Activated B cell treated with CpG ODN at 0.5 μM for 24 hours (primary cell): ENCODE measurements at regions not wholly inside any gene's neighbourhood (a gene's known extent, or its start where the extent isn't known, plus 50 kb on each side); places are given as distances from the start of the nearest gene placed in this dataset.

Experiments
- ATAC-seq: fragments of 200-7000 bp; cut with Tn5 transposase; one replicate; pipeline ENCODE4 v1.10.0; 2021; ENCODE audit warnings: low read depth, mild to moderate bottlenecking, moderate library complexity
- CTCF ChIA-PET: fragments of 350-600 bp; sonication (Branson Sonifier 250); formaldehyde crosslinking; loops from one replicate; lab custom pipeline; 2021; ENCODE audit warnings: antibody characterized with exemption; lab: Charles Lee
- POLR2A ChIA-PET: fragments of 350-600 bp; sonication (Branson Sonifier 250); formaldehyde crosslinking; loops from one replicate; lab custom pipeline; 2021; ENCODE audit warnings: antibody characterized with exemption; lab: Charles Lee
- DNase-seq: peaks from one replicate; pipeline ENCODE4 v3.0.0; 2022
- H3K27ac Mint-ChIP-seq: one replicate; pipeline ENCODE4 v1.8.0; 2020; ENCODE audit warnings: mixed read lengths
- H3K27me3 Mint-ChIP-seq: one replicate; pipeline ENCODE4 v1.8.0; 2021; ENCODE audit warnings: mixed read lengths
- H3K36me3 Mint-ChIP-seq: one replicate; pipeline ENCODE4 v1.8.0; 2021; ENCODE audit warnings: low read depth, mixed read lengths
- H3K4me1 Mint-ChIP-seq: one replicate; pipeline ENCODE4 v1.8.0; 2021; ENCODE audit warnings: mixed read lengths
- H3K4me3 Mint-ChIP-seq: one replicate; pipeline ENCODE4 v1.8.0; 2020; ENCODE audit warnings: mild to moderate bottlenecking, mixed read lengths
- H3K9me3 Mint-ChIP-seq: one replicate; pipeline ENCODE4 v1.8.0; 2020; ENCODE audit warnings: mixed read lengths
- intact Hi-C: fragments of 100-400 bp; cut with micrococcal nuclease; formaldehyde crosslinking; loops from one replicate; pipeline ENCODE4 v1.15.1; 2024
- TF ChIP-seq, protein P1 (sequence below): fragments of 200-600 bp; IDR thresholded peaks from one replicate; pipeline ENCODE4 v1.8.0; 2022; ENCODE audit warnings: antibody characterized with exemption, mild to moderate bottlenecking

DNA sequence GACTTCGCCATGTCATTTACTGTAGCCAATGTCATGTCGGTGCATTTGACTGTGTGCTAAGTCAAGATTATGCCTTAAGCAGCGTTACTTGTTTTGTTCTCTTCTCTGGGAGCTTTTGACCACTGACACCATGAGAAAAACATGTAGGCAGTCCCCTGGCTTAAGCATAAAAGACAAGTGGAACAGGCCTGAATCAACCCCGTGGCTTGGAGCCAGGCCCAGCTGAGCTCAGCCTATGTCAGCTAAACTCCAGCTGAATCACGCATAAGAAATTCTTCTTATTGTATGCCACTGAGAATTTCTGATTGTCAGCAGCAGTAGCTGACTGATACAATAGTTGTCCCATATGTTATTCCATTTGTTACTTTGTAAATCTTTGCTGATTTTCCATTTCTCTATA is 261.9 kb downstream of the CBLL2 start:
- Mint-ChIP-seq H3K27me3 (peaks cover 5% of the 10 kb centered on the region), H3K9me3 (no peaks in the 10 kb centered on the region), H3K4me1 (peaks cover 3% of the 10 kb centered on the region), H3K4me3 (no peak overlapping the region), H3K27ac (no peak overlapping the region), H3K36me3 (no peaks in the 10 kb centered on the region)
- DNase-seq = no peak
- ATAC-seq = no peak
- TF ChIP-seq, protein P1, sequence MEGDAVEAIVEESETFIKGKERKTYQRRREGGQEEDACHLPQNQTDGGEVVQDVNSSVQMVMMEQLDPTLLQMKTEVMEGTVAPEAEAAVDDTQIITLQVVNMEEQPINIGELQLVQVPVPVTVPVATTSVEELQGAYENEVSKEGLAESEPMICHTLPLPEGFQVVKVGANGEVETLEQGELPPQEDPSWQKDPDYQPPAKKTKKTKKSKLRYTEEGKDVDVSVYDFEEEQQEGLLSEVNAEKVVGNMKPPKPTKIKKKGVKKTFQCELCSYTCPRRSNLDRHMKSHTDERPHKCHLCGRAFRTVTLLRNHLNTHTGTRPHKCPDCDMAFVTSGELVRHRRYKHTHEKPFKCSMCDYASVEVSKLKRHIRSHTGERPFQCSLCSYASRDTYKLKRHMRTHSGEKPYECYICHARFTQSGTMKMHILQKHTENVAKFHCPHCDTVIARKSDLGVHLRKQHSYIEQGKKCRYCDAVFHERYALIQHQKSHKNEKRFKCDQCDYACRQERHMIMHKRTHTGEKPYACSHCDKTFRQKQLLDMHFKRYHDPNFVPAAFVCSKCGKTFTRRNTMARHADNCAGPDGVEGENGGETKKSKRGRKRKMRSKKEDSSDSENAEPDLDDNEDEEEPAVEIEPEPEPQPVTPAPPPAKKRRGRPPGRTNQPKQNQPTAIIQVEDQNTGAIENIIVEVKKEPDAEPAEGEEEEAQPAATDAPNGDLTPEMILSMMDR = no peak
- intact Hi-C loops = loop anchor here (1.0 to 2.0 kb wide), 3 partner anchors 342 to 549 kb away; no protein-coding TSS in a partner anchor
- ChIA-PET POLR2A (no interaction called here), CTCF (no interaction called here)

DNA sequence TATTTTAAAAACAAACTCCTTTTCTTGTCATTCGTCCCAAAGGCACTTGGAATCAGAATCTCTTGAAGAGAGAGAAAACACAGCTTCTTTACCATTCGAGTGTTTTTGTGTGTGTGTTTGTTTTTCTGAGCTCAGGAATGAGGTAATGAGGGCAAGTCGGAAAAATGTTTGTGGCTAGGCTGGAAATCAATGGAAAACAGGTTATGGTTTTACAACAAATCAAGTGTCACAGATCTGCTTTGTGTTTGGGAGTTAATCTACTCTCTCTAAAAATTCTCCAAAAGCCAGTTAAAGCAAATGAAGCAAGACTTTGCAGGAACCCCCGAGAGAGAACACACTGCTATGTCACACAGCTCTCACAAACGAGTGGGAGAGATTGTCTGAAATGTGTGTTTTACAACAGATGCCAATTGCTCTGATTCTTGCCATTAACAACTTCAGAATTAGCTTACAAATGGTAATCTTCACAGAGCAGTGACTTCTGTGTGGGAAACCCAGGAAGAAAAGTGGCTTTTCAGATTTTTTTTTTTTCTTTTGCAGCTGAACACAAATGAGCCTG is 264.1 kb downstream of the CBLL2 start:
- POLR2A ChIA-PET = no interaction called here
- Mint-ChIP-seq H3K36me3 (no peaks in the 10 kb centered on the region), H3K4me3 (no peak overlapping the region), H3K27me3 (peaks cover 5% of the 10 kb centered on the region), H3K9me3 (no peaks in the 10 kb centered on the region), H3K4me1 (peaks cover 3% of the 10 kb centered on the region), H3K27ac (no peak overlapping the region)
- ATAC-seq (no peak), DNase-seq (no peak)
- TF ChIP-seq, protein P1 = no peak
- CTCF ChIA-PET = interaction anchor here (1.4 kb wide), 1 partner anchor 401 kb away, joined by 3 read pairs; no protein-coding TSS in a partner anchor
- intact Hi-C loops = no loop called here

DNA sequence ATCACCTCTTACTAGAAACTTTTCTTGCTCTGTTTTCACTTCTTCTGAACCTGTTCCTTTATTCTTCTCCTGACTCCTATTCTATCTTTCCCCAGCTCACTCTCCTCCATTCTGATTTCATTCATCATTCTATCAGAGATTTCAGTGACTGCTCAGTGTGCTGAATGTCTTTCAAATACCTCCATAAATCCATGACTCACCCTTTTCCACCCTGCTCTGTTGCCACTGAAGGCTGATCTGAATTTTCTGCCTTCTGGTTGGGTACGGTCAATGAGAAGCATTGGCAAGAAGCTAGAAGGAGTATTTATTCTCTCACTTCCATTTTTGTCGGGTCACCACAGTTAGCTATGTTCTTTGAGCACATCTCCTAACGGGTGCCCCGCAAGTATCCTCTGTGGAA is 265.9 kb downstream of the CBLL2 start:
- ChIA-PET POLR2A (no interaction called here), CTCF (no interaction called here)
- Mint-ChIP-seq H3K9me3 (no peaks in the 10 kb centered on the region), H3K4me1 (peaks cover 3% of the 10 kb centered on the region), H3K4me3 (no peak overlapping the region), H3K27ac (no peak overlapping the region), H3K36me3 (no peaks in the 10 kb centered on the region), H3K27me3 (peaks cover 12% of the 10 kb centered on the region)
- ATAC-seq (no peak), DNase-seq (no peak)
- intact Hi-C loops = no loop called here
- TF ChIP-seq, protein P1 = no peak

DNA sequence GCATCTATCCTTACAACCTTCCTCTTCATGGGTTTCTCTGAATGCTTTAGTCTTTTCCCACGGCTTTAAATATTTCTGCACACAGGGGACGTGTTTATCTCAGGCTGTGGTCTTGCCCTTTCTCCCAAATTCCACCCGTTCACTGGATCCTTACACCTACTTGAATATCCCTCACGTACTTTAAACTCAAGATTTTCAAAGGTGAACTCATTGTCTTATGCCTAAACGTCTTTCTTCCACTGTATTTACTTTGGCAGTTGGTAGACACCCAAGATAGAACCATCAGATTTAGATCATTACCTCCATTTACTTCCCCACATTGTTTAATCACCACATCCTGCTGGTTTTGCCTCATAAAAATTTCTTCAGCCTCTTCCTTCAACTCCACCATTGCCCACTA is 269.2 kb downstream of the CBLL2 start:
- H3K36me3 Mint-ChIP-seq = no peaks in the 10 kb centered on the region

DNA sequence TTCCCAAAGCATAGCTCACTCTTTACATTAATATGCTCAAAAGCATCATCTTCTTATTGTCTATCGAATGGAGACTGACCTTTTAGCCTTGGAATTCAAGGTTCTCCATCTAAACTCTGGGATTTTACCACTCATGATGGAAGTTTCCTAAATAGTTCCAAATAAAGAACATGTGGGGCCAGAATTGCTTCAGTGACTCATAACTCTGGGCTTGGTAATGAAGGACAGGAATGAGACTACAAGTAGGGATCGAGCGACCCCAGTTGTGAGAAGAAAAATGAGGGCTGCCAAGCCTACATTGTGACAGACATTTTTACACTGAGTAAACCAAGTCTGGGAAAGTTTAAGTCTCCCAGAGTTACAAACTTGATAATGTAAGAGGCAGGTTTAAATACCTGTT is 269.9 kb downstream of the CBLL2 start:
- intact Hi-C loops = no loop called here
- Mint-ChIP-seq H3K27me3 (peaks cover 12% of the 10 kb centered on the region), H3K36me3 (no peaks in the 10 kb centered on the region), H3K9me3 (no peaks in the 10 kb centered on the region), H3K4me1 (no peaks in the 10 kb centered on the region), H3K27ac (no peak overlapping the region), H3K4me3 (no peak overlapping the region)
- ChIA-PET CTCF (no interaction called here), POLR2A (no interaction called here)
- TF ChIP-seq, protein P1 = no peak
- no peak for DNase-seq
- no peak for ATAC-seq

More for the DNA sequence above, 269.2 kb downstream of the CBLL2 start:
- DNase-seq (no peak), ATAC-seq (no peak)
- TF ChIP-seq, protein P1 = no peak
- H3K4me1 Mint-ChIP-seq = no peaks in the 10 kb centered on the region
- H3K9me3 Mint-ChIP-seq = no peaks in the 10 kb centered on the region
- no peak overlapping the region for H3K27ac Mint-ChIP-seq
- H3K4me3 Mint-ChIP-seq = no peak overlapping the region
- intact Hi-C loops = no loop called here
- ChIA-PET POLR2A (no interaction called here), CTCF (no interaction called here)
- peaks cover 12% of the 10 kb centered on the region for H3K27me3 Mint-ChIP-seq
